H9 (cell line): ENCODE measurements at regions not wholly inside any gene's neighbourhood (a gene's known extent, or its start where the extent isn't known, plus 50 kb on each side); places are given as distances from the start of the nearest gene placed in this dataset.

Source experiments
- DNase-seq: peaks from one replicate; pipeline ENCODE4 v3.0.0-alpha.2; 2017
- H2AFZ ChIP-seq: one replicate; pipeline ENCODE4 v1.6.1; 2013; ENCODE audit warnings: mild to moderate bottlenecking, low read length, control low read depth, moderate library complexity
- H2AK5ac ChIP-seq: 2 replicates; pipeline ENCODE4 v1.6.1; 2013; ENCODE audit warnings: low read length, control low read depth, mixed read lengths; ENCODE audit not compliant: insufficient read length
- H2BK120ac ChIP-seq: one replicate; pipeline ENCODE4 v1.6.1; 2013; ENCODE audit warnings: low read depth, mild to moderate bottlenecking, low read length, control low read depth, inconsistent platforms; ENCODE audit not compliant: poor library complexity, severe bottlenecking
- H2BK12ac ChIP-seq: 2 replicates; pipeline ENCODE4 v1.6.1; 2013; ENCODE audit warnings: low read length, control low read depth, mixed read lengths, low read depth; ENCODE audit not compliant: insufficient read length
- H2BK15ac ChIP-seq: 2 replicates; pipeline ENCODE4 v1.6.1; 2013; ENCODE audit warnings: low read depth, low read length, control low read depth
- H2BK20ac ChIP-seq: one replicate; pipeline ENCODE4 v1.6.1; 2013; ENCODE audit warnings: low read depth, mild to moderate bottlenecking, low read length, control low read depth, inconsistent platforms; ENCODE audit not compliant: poor library complexity, severe bottlenecking
- H2BK5ac ChIP-seq: 2 replicates; pipeline ENCODE4 v1.6.1; 2013; ENCODE audit warnings: low read length, control low read depth, mixed read lengths; ENCODE audit not compliant: insufficient read length
- H3K14ac ChIP-seq: 2 replicates; pipeline ENCODE4 v1.6.1; 2013; ENCODE audit warnings: low read length, control low read depth; ENCODE audit not compliant: insufficient read depth
- H3K18ac ChIP-seq: 2 replicates; pipeline ENCODE4 v1.6.1; 2013; ENCODE audit warnings: low read depth, mild to moderate bottlenecking, mixed read lengths, low read length, control low read depth; ENCODE audit not compliant: insufficient read length
- H3K23ac ChIP-seq: 2 replicates; pipeline ENCODE4 v1.6.1; 2013; ENCODE audit warnings: low read length, control low read depth, mixed read lengths, low read depth; ENCODE audit not compliant: insufficient read length
- H3K23me2 ChIP-seq: 2 replicates; pipeline ENCODE4 v1.6.1; 2013; ENCODE audit warnings: low read depth, mild to moderate bottlenecking, mixed read lengths, low read length, control low read depth; ENCODE audit not compliant: insufficient read length, poor library complexity, severe bottlenecking
- H3K27ac ChIP-seq: 2 replicates; pipeline ENCODE4 v1.5.1; 2013; ENCODE audit warnings: low read length, control low read depth, mixed read lengths, low read depth; ENCODE audit not compliant: insufficient read length
- H3K27me3 ChIP-seq: 2 replicates; pipeline ENCODE4 v1.6.1; 2013; ENCODE audit warnings: low read length, control low read depth, inconsistent platforms; ENCODE audit not compliant: insufficient read depth
- H3K4ac ChIP-seq: 2 replicates; pipeline ENCODE4 v1.6.1; 2013; ENCODE audit warnings: low read depth, mild to moderate bottlenecking, control low read depth, inconsistent platforms, low read length, moderate library complexity
- H3K4me1 ChIP-seq: 2 replicates; pipeline ENCODE4 v1.6.1; 2013; ENCODE audit warnings: low read length, control low read depth, inconsistent platforms; ENCODE audit not compliant: insufficient read depth
- H3K4me2 ChIP-seq: 2 replicates; pipeline ENCODE4 v1.6.1; 2013; ENCODE audit warnings: low read length, control low read depth, mixed read lengths; ENCODE audit not compliant: insufficient read length, insufficient read depth
- H3K56ac ChIP-seq: 2 replicates; pipeline ENCODE4 v1.6.1; 2013; ENCODE audit warnings: low read depth, mild to moderate bottlenecking, mixed read lengths, low read length, control low read depth; ENCODE audit not compliant: insufficient read length
- H3K79me1 ChIP-seq: 2 replicates; pipeline ENCODE4 v1.6.1; 2013; ENCODE audit warnings: low read depth, mild to moderate bottlenecking, moderate library complexity, low read length, control low read depth, inconsistent platforms; ENCODE audit not compliant: insufficient read depth, poor library complexity, severe bottlenecking
- H3K79me2 ChIP-seq: 2 replicates; pipeline ENCODE4 v1.6.1; 2013; ENCODE audit warnings: low read length, control low read depth, inconsistent platforms; ENCODE audit not compliant: insufficient read depth
- H3K9ac ChIP-seq: 2 replicates; pipeline ENCODE4 v1.6.1; 2013; ENCODE audit warnings: low read length, control low read depth, mixed read lengths; ENCODE audit not compliant: insufficient read length; ENCODE audit errors: extremely low read depth
- H3K9me3 ChIP-seq: one replicate; pipeline ENCODE4 v1.6.1; 2013; ENCODE audit warnings: low read depth, low read length, inconsistent platforms; ENCODE audit not compliant: control insufficient read depth
- H3T11ph ChIP-seq: one replicate; pipeline ENCODE4 v1.6.1; 2013; ENCODE audit warnings: mild to moderate bottlenecking, low read length, control low read depth, inconsistent platforms
- H4K20me1 ChIP-seq: one replicate; pipeline ENCODE4 v1.6.1; 2013; ENCODE audit not compliant: control insufficient read depth, insufficient read length, insufficient read depth
- H4K5ac ChIP-seq: 2 replicates; pipeline ENCODE4 v1.6.1; 2013; ENCODE audit warnings: low read depth, mild to moderate bottlenecking, mixed read lengths, low read length, control low read depth; ENCODE audit not compliant: insufficient read length
- H4K8ac ChIP-seq: replicated peaks from 2 replicates; pipeline ENCODE4 v1.6.1; 2013; ENCODE audit warnings: low read length, control low read depth, mixed read lengths, low read depth; ENCODE audit not compliant: insufficient read length
- H4K91ac ChIP-seq: 2 replicates; pipeline ENCODE4 v1.6.1; 2013; ENCODE audit warnings: low read depth, mild to moderate bottlenecking, moderate library complexity, mixed read lengths, low read length, control low read depth; ENCODE audit not compliant: insufficient read length
- H3K27ac Mint-ChIP-seq, 3 experiments: 2 replicates in 2 of 3; 3 replicates in 1 of 3; pipeline ENCODE4 v1.8.0; 2020 to 2021; ENCODE audit warnings: mixed read lengths in 3 of 3, mild to moderate bottlenecking in 1 of 3, moderate library complexity in 1 of 3
- H3K27me3 Mint-ChIP-seq: 2 replicates; pipeline ENCODE4 v1.8.0; 2021; ENCODE audit warnings: low read depth, mild to moderate bottlenecking, moderate library complexity, mixed read lengths
- H3K36me3 Mint-ChIP-seq, 3 experiments: 2 replicates in 2 of 3; 3 replicates in 1 of 3; pipeline ENCODE4 v1.8.0; 2020 to 2021; ENCODE audit warnings: low read depth in 3 of 3, mixed read lengths in 3 of 3; ENCODE audit not compliant: insufficient read depth in 1 of 3
- H3K4me1 Mint-ChIP-seq, 2 experiments: 2 replicates each; pipeline ENCODE4 v1.8.0; 2020; ENCODE audit warnings: mixed read lengths in 2 of 2
- H3K4me3 Mint-ChIP-seq, 2 experiments: 2 replicates in 1 of 2; 3 replicates in 1 of 2; pipeline ENCODE4 v1.8.0; 2020 to 2021; ENCODE audit warnings: mild to moderate bottlenecking in 2 of 2, mixed read lengths in 2 of 2, moderate library complexity in 1 of 2
- H3K9me3 Mint-ChIP-seq, 2 experiments: 2 replicates in 1 of 2; 3 replicates in 1 of 2; pipeline ENCODE4 v1.8.0; 2020; ENCODE audit warnings: mild to moderate bottlenecking in 2 of 2, mixed read lengths in 2 of 2, moderate library complexity in 1 of 2
- WGBS: extraction: QIAGEN DNeasy Blood & Tissue Kit; methylation state at CpG from one replicate; pipeline ENCODE4 v1.1.7; 2013; ENCODE audit warnings: missing lambda C conversion rate, low lambda C conversion rate, mixed read lengths; ENCODE audit not compliant: insufficient read length; ENCODE audit errors: extremely low coverage; 5-methylcytosine and 5-hydroxymethylcytosine counted together
- TF ChIP-seq, protein P1 (sequence below): fragments of 200-600 bp; sonication (generic); conservative IDR thresholded peaks from 3 replicates; pipeline ENCODE4 v1.8.0; 2021; ENCODE audit warnings: antibody characterized with exemption, mild to moderate bottlenecking

DNA sequence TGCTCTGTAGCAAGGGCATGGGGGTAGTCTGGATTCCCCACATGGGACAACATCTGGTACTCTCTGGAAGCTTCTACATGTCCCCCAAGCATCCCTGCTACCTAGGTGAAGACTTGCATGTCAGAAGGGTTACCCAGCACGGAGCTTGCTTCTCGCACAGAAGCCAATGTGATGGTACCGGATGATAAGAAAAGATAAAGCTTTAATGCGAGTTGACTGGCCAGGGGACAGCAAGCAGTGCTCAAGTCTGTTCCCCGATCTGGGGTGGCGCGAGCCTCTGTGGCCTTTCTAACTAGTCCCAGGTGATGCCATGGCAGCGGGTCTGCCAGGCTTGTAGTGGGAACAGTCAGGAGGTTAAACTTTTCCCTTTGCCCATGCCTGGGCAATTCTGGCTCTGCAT lies 70.0 kb upstream of the TIAM2 start:
- no peak overlapping the region for H3T11ph ChIP-seq
- Mint-ChIP-seq H3K9me3 (no peaks in the 10 kb centered on the region), H3K4me1 (peaks cover 11 to 24% of the 10 kb centered on the region in 2 experiments), H3K36me3 (no peaks in the 10 kb centered on the region; a peak in 1 of 7 replicates), H3K27ac (no peak overlapping the region; a peak in 1 of 7 replicates), H3K27me3 (no peaks in the 10 kb centered on the region), H3K4me3 (no peak overlapping the region)
- no peaks in the 10 kb centered on the region for H3K79me1 ChIP-seq
- no peak overlapping the region for H3K4me2 ChIP-seq
- no peak overlapping the region for H4K91ac ChIP-seq
- no peak overlapping the region for H3K14ac ChIP-seq
- no peak for DNase-seq
- no peaks in the 10 kb centered on the region for H4K20me1 ChIP-seq
- no peak overlapping the region for H3K9ac ChIP-seq
- no peak overlapping the region for H2BK20ac ChIP-seq
- no peak overlapping the region for H4K8ac ChIP-seq
- WGBS = no CpG with 5 or more reads among the region's 8 CpGs
- H3K23me2 ChIP-seq = no peaks in the 10 kb centered on the region
- no peak overlapping the region for H2AFZ ChIP-seq
- H3K4me1 ChIP-seq = no peaks in the 10 kb centered on the region; the same call in 1 of the 2 replicates
- no peak overlapping the region for H3K23ac ChIP-seq
- no peak overlapping the region for H3K4ac ChIP-seq
- H3K27me3 ChIP-seq = no peaks in the 10 kb centered on the region
- no peak overlapping the region for H3K56ac ChIP-seq
- H3K27ac ChIP-seq = no peak overlapping the region
- H3K18ac ChIP-seq = no peak overlapping the region
- H2BK12ac ChIP-seq = no peak overlapping the region
- TF ChIP-seq, protein P1, sequence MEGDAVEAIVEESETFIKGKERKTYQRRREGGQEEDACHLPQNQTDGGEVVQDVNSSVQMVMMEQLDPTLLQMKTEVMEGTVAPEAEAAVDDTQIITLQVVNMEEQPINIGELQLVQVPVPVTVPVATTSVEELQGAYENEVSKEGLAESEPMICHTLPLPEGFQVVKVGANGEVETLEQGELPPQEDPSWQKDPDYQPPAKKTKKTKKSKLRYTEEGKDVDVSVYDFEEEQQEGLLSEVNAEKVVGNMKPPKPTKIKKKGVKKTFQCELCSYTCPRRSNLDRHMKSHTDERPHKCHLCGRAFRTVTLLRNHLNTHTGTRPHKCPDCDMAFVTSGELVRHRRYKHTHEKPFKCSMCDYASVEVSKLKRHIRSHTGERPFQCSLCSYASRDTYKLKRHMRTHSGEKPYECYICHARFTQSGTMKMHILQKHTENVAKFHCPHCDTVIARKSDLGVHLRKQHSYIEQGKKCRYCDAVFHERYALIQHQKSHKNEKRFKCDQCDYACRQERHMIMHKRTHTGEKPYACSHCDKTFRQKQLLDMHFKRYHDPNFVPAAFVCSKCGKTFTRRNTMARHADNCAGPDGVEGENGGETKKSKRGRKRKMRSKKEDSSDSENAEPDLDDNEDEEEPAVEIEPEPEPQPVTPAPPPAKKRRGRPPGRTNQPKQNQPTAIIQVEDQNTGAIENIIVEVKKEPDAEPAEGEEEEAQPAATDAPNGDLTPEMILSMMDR = no peak
- H2BK120ac ChIP-seq = no peak overlapping the region
- no peak overlapping the region for H2AK5ac ChIP-seq
- H2BK15ac ChIP-seq = no peak overlapping the region
- H4K5ac ChIP-seq = no peak overlapping the region
- H3K79me2 ChIP-seq = no peaks in the 10 kb centered on the region
- no peaks in the 10 kb centered on the region for H3K9me3 ChIP-seq
- H2BK5ac ChIP-seq = no peak overlapping the region
